GM19351 (cell line): ENCODE measurements at regions not wholly inside any gene's neighbourhood (a gene's known extent, or its start where the extent isn't known, plus 50 kb on each side); places are given as distances from the start of the nearest gene placed in this dataset.

Source experiments
- ATAC-seq: cut with Tn5 transposase; IDR thresholded peaks from one replicate; pipeline ENCODE4 v1.9.1; 2021; ENCODE audit warnings: mild to moderate bottlenecking, moderate library complexity; ENCODE audit not compliant: unreplicated experiment

GRCh38 chr7:130896051-130896881 is 162.3 kb upstream of the KLF14 start:
- no peak for ATAC-seq

- ATAC-seq, result peak; percentile 51
Observed at GRCh38 chr7:130896898-130897514, 163.0 kb upstream of the KLF14 start.

- no peak for ATAC-seq
Observed at GRCh38 chr7:130897515-130898419, 163.8 kb upstream of the KLF14 start.

GRCh38 chr7:130899071-130899560 is 165.1 kb upstream of the KLF14 start:
- ATAC-seq, result no peak

DNA sequence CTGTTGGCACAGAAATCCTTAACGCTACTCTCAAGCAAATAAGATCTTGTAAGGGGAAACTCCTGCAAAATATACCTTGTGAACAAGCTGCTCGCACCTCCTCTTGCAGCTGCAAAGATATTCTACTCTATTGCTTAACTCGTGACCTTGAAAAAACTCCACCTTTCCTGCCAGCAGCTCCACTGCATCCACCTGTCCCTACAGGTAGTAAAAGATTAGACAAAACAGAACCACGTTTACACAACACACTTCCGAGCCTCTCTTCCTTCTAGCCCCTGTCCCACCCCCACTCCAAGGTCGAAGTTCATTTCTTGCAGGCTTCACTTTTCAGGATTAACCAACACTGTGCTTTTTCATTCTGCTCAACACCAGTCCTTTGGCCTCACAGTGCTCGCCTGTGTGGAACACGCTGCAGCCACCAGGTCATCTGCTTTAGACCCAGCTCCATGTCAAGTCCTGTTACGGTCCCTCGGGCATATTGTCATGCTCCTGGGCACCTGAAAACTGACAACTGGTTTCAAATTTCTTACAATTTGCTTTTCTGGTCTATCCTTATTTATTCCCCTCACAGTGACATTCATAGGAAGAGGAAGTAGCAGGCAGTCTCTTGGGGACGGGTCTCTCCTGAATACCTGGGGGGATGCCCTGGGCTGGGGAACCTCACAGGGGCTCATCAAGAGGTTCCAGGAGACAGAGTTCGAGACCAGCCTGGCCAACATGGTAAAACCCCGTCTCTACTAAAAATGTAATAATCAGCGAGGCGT is 165.8 kb upstream of the KLF14 start:
- ATAC-seq, result no peak

GRCh38 chr7:130900471-130901076 is 166.6 kb upstream of the KLF14 start:
- ATAC-seq, result no peak

DNA sequence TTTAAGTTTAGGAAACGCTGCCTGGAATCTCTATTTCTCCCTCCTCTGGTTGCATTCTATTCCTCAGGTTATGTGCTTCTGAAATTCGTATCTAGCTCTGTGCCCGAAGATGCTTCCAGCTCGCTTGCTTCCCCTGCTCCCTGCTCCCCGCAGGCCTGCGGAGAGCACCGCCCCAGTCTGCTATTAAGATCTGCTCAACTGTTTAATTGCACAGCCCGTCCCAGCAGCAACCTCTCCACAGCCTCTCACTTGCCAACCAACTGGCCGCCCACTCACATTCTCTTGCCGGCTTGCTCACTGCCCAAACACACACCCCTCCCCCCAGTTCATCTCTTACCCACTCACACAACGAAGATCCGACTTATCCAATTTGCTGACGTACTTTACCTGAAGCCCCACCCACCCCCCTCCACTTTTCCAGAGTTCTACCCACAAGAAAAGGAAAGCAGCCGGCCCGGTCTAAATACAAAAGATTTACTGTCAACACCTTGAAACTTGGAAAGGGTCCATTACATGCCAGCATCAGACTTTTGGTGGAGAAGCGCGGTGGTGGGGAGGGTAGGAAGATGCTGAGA is 167.3 kb upstream of the KLF14 start:
- ATAC-seq, result no peak

- no peak for ATAC-seq
Observed at GRCh38 chr7:130902755-130903357, 168.8 kb upstream of the KLF14 start.

GRCh38 chr7:130903358-130903974 is 169.5 kb upstream of the KLF14 start:
- peak; percentile 49 for ATAC-seq

- ATAC-seq, result no peak
Observed at GRCh38 chr7:130904031-130904757, 170.2 kb upstream of the KLF14 start.

DNA sequence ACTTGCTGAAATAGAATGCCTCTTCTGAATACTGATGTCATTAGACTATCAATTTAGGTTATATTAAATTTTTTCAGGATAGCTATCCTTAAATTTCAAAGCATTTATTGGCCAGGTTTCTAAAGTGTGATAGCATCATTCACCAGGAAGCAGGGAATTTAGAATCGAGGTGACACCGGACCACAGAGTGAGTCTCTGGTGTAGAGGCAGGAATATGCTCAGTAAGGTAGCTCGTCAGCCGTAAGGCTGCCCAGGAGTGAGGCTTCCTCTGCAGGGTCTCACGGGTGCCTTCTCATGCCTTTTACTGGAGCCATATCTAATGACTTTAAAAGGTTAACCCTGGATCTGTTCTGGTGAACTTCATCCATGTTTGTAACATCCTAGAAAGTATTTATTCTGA is 170.8 kb upstream of the KLF14 start:
- ATAC-seq, result no peak

DNA sequence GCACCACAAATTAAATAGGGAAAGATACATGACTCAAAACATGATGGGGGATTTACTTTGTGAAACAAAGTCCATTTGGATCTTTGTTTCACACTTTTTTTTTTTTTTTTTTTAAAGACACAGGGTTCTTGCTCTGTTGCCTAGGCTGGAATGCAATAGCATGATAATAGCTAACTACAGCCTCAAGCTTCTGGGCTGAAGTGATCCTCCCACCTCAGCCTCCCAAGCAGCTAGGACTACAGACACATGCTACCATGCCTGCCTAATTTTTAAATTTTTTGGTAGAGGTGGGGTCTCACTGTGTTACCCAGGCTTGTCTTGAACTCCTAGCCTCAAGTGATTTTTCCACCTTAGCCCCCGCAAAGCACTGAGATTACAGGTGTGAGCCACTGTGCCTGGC is 172.6 kb upstream of the KLF14 start:
- no peak for ATAC-seq

DNA sequence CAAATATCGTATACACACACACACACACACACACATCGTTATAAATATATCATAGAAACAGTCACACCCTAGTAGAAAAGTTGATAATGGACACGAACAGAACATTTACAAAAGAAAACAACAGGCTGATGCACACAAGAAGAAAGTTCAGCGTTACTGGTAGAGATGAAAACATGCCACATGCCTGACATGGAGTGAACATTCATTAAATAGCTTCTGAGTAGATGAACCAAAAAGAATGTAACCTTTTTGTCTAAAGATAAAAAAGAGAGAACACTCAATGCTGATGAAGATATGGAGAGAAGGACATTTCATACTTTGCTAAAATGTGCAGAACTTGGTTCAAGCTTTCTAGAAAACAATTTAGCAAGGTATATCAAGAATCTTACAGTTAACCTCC is 173.4 kb upstream of the KLF14 start:
- ATAC-seq, result no peak

DNA sequence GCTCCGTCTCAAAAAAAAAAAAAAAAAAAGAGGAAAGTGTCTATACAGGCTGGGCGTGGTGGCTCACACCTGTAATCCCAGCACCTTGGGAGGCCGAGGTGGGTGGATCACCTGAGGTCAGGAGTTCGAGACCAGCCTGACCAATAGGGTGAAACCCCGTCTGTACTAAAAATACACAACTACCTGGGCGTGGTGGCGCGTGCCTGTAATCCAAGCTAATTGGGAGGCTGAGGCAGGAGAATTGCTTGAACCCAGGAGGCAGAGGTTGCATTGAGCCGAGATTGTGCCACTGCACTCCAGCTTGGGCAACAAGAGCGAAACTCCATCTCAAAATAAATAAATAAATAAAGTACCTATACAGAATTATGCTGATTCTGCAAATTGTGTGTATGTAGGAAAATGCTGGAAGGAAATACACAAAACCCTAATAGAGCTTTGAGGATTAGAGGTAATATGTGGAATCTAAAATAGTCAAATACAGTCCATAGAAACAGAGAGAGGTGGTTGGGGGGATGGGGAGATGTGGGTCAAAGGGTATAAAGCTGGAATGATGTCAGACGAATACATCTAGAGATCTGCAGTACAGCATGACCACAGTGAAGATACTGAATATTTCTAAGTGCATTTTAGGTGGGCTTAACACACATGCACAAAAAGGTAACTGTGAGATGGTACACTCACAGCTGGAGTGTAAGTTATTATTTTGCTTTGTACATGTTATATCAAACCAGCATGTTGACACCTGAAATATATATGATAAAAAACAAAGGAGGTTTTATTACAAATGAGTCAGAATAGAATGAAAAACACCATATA is 174.5 kb upstream of the KLF14 start:
- ATAC-seq, result no peak

- no peak for ATAC-seq
Observed at GRCh38 chr7:130909161-130909836, 175.3 kb upstream of the KLF14 start.

- no peak for ATAC-seq
Observed at GRCh38 chr7:130909881-130910672, 176.1 kb upstream of the KLF14 start.
